SK-N-DZ (cell line): ENCODE measurements at regions not wholly inside any gene's neighbourhood (a gene's known extent, or its start where the extent isn't known, plus 50 kb on each side); places are given as distances from the start of the nearest gene placed in this dataset.
A peak's percentile ranks its signal among the peaks of the same experiment; 100 is the strongest.
"Not testable (repeated sequence)": the region's sequence is repeated elsewhere in the genome, so short reads cannot be mapped to it uniquely, and the experiment has no call there.

ENCODE experiments used
- DNase-seq: peaks from one replicate; pipeline ENCODE4 v3.0.0-alpha.2; 2015; ENCODE audit warnings: low spot score

DNA sequence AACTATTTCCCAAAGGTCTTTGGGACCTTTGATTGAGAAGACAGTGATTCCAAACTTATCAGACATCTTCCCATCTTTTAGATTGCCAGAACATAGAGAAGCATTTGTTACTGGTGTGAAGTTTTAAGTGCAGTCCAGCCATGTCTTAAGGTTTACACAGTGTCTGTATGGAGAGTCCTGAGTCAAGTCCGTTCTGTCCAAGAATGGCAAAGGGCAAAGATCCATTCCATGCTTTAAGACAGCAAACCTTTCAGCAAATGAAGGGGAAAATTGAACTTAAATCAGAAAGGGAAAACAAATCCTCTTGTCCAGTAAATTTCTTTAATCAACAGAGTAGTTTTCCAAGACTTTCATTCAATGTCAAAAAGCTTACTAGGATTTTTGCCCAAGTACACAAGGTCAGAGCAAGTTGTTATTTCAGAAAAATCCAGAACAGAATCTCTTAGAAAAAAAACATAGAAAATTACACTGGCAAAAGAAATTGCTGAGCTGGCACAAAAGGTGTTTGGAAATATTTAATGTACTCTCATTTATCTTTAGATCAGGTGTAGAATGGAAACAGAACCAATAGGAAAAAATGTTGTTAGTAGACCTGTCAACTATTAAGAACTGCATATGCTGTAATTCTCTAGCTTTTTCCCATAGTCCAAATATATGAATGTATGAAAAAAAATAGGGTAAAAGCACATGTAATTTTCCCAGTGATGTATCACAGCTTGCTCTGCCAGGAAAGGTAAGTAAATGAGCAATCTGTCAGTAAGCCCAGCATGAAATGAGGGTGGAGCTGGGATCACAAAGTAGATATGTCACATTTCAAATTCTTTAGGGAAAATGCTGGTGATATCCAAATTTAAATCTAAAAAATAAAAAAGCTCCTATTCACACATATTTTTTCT is 1099.9 kb downstream of the TUSC7 start:
- no peak for DNase-seq

DNA sequence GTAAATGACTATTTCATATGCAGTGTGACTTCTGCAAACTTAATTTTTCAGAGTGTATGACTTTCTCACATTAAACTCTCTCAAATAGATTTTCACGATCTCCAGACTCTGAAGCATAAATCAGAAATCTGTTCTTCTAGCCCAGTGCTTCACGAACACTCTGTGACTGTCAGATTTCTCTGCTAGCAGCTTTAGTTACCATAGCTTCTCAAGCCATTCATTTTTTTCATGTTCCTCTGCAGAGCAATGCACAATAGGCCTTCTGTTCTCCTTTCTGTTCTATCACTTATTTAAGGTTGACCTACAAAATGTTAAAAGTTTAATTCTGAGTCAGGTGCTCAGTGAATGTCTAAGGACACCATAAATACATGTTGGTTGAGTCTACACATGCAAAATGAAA is 1102.2 kb downstream of the TUSC7 start:
- no peak for DNase-seq

DNA sequence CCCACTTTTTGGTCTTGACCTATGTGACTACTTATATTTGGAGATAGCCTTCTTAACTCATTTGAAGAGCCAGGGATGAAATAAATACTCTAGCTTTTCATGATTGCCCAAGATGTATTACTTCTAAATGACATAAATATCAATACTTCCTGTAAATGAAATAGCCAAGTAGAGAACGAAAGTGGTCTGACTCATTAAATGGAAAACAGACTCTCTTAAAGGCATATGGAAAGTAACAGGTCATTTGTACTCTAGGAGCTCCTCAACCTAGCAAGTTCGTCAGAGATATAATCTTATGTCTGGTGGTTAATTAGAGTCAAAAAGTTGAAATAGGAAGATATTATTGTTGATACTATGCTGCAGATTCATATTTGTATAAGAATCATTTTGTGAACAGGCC is 1105.4 kb downstream of the TUSC7 start:
- no peak for DNase-seq

DNA sequence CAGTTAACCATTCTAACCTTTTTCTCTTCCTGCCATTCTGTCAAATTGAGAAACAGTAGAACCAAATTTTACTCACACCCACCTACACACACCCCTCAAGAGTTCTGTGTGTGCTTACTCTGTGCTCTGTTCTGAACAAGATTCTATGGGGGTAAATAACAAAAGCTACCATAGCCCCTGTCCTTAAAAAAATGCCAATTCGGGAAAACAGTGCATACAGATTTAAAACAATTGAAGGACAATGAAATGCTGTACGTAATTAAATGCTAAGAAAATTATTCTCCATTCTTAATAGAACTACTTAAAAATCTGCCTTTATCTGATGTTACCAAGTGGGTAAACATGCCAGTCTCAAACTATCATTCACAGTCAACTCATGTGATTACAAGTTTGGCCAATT is 1107.5 kb downstream of the TUSC7 start:
- no peak for DNase-seq

DNA sequence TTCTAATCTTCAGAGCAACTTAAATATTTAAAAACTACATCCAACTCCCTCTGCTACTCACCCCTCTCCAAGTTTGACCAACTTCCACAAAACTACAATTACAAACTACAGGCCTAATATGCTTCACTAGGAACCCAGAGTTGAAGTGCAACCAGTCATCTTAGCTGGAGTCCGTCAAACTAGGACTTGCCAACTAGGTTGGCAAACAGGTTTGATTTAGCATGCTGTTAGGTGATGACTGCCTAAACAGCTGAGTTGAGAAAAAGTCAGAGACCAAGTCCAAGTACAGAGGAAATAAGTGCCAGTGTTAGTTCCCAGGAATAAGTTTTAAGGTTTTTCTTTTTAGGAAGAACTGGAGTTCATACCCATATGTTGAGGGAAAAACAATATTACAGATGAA is 1109.0 kb downstream of the TUSC7 start:
- no peak for DNase-seq

DNA sequence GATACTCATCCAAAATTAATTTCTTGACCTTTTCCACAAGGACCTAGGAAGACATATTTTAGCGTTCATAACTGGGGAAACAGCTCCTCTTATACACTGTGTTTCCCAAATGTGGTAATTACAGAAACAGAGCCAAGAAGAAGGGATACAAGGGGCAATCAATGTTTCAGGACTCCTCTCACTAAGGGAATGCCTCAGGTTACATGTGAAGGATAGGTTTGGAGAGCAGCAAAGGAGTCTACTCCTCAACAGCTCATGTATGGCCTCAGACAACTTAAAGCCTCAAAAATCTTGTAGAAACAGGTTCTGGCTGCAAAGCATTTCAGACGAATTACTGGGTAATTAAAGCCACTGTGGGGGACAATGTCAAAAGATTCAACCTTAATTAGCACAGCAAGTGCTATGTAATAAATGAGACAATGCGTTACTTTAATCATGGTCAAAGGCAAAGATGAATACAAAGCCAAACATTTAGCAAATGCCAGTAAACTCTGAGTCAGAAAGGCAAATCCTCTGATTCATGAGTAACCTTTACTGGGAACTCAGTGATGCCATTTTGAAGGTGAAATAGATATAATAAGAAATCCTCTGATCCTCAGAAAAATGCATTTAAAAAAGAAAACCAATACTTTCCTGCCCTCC is 1111.2 kb downstream of the TUSC7 start:
- DNase-seq: no peak

DNA sequence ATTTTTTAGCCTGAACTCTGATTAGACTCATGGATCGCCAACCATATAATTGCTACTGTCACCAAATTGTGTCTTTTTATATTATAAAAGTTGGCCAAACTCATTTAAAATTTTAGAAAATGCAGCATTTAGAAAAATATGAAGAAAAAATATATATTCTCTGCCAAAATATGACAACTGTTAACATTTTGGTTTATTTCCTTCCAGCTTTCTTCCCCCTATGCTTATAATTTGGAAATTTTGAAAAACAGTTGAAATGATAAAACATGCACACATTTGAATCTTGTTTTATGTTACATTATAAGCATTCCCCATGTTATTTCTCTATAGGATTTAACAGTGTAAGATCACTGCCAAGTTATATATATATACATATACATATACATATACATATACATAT is 1112.8 kb downstream of the TUSC7 start:
- DNase-seq: no peak

DNA sequence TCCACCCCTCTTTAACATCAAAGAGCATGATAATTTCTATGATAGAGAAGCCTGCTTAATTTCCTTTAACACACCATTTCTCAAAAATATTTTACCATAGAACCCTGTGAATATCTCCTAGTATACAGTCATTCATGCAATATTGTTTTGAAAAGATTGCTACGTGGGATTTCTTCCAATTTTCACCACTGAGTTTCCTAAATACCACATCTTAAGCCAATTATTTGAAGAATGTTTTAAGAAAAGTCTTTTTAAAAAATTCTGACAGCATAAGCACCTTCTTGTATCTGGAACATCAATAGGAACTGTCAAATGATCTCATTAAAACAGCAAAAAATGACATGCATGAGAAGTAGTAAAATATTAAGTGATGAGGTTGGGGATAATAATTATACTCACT is 1126.7 kb downstream of the TUSC7 start:
- no peak for DNase-seq

DNA sequence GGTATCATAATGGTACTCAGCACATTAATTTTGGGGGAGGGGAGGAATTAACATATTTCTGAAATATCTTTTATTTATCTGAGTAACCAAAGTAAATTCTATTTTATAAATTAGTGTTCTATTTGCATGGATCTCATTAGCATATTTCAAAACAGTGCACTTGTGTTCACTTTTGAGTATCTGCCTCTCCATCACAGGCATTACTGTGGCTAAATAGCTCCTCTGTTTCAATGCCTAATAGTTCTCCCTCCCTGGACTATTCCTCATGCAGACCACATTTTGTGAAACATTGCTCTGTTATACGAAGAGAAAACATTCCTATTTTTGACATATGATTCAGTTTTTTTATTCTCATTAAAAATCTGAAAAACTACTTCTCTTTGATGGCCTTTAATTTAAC is 1127.8 kb downstream of the TUSC7 start:
- DNase-seq: no peak

DNA sequence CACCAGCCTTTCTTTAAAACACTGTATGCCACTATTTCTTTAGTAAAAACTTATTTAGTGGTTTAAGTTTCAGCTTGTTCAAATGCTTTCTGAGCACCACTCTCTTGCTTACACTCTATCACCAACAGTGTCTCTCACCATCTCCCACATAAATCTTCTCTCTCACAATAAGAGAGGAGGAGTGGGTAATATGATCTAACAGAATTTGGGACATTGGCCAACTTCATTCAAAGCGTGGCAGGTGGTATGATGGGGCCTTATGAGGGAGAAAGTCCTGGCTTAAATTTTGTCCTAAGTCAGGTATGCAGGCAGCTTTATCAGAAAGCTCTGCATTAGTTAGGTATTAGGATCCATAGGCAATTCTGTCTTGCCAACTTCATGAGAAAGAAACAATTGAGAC is 1132.5 kb downstream of the TUSC7 start:
- no peak for DNase-seq

DNA sequence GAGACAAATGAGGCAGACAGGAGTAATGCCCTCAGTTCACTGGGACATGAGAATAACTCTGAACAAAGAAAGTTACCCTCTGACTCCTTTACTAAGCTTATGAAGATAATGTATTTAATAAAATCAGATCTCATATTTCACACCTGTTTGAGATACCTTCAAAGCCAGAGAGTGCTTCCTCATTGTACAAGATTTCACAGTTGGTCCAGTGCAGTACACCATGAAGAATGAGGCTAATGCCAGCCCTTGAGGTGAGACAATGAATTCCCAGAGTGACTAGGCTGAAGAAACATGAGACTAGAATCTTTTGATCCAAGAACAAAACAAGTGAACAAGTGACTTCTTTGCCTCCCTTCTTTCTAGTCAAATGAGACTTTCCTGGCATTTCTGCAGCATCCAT is 1133.8 kb downstream of the TUSC7 start:
- DNase-seq: no peak

DNA sequence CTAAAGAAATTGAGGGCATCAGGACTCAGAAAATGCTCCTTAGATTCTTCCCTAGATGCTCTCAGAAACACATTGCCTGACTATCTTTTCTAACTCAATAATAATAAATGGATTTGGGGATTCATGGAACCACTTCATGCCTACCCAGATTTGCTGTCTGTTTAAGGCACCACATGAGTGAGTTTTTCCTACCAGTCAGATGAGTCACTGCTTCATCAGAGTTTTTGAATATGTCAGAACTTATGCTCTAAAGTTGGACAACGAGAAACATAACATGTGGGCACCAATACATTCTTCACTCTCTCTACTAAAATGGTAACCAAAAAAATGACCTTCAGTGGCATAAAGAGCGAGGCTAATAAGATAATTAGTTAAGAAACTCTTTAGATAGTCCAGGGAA is 1135.1 kb downstream of the TUSC7 start:
- peak; percentile 3 for DNase-seq

DNA sequence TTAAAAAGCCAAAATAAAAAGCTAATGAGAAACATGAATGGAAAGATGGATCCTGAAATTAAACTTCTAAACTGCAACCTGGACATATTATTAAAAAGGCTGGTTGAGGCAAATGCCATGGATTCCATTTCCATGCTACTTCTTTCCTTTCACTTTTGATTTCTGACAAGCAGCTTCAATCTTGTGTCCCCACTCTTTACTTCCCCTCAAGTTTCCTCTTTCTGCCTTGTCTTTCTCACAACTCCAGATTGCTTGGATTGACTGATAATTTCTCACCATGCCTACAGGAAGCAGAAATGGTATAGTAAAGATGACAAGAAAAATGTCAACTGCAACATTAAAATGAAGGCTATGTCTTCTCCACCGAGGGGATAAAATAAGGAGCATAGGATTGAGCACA is 1136.7 kb downstream of the TUSC7 start:
- no peak for DNase-seq

DNA sequence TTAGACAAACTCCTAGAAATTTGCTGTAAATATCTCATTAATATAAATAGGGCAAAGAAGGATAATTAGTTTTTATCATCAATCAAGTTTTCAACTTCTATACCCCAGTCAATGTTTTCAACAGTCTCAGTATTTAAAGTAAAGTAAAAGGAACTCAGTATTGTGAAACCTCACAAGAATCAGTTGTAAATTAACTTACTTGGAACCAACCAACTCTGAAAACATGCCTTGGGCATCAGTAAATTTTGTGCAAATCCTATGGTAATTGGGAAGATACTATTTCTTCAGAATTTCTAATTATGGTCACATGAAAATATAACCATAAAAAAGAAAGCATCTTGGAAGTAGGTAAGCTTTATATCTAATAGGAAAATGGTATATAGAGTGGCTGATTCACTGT is 1139.0 kb downstream of the TUSC7 start:
- DNase-seq: no peak

DNA sequence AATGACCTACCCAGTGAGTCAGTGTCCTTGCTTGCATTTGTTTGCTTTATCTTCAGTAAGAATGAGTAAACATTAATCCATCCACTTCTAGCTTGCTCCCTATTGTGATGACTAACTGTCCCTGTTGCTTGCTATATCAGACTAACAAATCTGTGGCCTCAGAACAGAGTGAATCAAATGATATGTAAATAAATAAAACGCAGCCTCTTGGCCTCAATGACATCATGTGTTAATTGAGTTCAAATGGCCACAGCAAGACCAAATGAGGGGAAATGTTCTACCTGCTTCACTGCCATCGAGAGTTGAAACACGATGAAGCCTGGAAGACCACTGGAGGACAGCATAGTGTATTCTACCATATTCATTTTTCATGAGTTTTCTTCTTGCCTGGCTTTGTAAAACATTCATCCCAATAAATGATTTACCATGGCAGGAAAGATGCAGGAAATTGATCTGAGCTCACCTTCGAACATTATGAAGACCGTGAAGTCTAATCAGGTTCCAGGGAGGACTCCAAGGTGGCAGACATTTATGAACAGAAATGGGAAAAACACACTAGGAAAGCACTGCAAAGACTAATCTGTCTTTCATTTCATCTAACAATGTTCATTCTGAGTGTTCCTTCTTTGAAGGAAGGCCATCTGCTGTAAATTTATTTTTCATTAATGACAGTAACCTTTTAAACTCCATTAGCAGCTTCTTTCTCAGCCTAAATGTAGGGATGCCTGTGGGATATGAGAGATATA is 1144.5 kb downstream of the TUSC7 start:
- DNase-seq: no peak

DNA sequence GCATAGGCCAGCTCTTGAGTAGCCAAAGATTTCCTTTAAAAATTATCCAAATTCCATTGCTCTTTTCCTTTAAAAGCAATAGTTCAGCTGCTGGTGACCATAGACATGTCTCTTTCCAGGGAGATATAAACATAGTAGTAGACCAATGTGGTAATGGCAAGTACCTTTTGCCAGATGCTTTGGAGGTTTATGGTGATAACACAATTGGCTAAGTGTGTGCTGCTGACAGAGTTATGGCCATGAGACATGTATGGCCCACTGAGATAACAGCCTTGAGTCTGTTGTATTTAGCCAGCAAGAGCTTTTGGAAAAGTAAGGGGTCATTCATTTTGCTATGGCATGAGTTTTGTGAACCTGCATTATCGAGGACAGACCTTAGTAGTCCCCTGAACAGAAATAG is 1146.8 kb downstream of the TUSC7 start:
- DNase-seq: no peak

DNA sequence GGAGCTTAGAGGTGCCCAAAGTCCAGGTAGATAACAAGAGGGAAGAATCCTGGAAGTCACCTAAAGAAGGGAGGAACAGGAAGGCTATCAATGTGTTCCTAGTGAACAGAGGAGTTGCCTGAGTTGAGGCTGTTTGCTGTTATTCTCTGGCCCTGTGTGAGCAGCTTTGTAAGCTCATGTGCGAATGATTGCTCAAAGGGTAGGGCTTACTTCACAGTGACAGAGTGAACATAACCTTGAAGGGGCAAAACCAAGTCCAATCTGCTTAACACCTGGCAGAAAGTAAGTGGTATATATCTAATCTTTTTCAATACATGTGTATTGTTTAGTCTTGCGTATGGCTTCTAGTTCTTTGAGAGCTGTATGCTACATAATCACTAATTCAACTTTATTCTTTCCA is 1153.6 kb downstream of the TUSC7 start:
- DNase-seq: no peak

DNA sequence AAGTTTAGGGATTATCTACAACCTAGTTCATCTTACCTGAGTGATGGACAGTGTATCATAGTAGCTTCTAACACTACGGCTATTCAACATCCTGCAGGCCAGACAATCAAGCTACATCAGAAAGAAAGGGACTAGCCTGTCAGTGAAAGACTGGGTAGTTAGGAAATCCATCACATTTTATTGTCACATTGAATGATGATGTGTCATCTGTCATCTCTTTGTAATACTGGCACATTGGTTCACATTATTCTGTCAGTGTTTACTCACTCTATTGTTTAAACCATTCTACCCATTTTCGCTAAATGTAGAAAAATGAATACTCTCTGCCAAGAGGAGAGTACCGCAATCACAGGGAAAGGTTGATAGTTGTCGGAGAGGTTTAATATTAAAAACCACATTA is 1155.8 kb downstream of the TUSC7 start:
- DNase-seq: no peak

DNA sequence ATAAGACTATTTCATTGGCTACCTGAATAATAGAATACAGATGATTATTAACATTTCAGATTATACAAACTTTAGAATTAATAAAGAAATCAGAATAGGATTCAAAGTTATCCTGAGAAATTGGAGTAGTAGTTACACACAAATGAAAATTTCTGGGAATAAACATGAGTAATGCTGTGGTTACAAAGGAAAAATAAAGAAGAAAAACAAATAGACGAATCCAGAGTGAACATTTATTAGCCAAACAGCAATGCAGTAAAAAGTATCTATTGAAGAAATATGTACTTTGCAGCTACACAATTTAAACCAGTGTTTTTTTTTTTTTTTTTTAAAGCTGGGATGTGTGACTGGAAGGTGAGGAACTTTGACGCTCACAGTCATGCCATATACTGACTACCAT is 1159.2 kb downstream of the TUSC7 start:
- no peak for DNase-seq

DNA sequence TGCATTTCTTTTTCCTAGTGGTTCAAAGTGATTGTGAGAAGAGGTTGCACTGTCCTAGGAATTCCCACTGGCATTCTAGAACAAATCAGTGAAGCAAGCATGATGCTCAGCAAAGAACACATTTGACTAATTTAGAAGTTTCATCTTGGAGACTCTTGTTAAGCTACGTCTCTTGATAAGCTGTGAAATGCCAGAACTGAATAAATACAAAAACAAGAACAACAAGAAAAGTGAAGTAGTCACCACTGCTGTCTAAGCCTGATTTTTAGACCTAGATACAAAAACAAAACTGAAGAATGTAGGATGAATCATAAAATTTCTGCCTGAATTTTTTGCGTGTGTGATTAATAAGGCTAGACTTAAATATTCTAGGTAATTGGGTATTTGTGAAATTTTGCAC is 1162.4 kb downstream of the TUSC7 start:
- DNase-seq: no peak

DNA sequence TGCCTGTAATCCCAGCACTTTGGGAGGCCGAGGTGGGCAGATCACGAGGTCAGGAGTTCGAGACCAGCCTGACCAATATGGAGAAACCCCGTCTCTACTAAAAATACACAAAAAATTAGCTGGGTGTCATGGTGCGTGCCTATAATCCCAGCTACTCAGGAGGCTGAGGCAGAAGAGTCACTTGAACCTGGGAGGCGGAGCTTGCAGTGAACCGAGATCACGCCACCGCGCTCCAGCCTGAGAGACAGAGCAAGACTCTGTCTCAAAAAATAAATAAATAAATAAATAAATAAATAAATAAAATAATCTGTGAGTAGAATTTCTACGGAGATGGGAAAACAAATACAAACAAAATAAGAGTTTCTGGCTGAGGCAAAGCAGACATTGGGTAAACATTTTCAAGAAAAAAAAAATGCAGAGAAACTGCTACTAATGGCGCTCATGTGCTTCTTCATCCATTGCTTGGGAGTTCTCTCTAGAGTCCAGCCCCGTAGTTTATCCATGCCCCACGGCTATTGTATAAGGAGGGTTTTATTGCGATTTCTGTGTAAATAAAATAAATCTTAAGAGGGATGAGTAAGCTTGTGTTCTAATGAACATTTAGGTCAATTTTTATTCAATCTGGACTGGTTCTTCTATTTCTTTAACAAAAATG is 1161.9 kb downstream of the IGSF11 start:
- DNase-seq: not testable (repeated sequence)

DNA sequence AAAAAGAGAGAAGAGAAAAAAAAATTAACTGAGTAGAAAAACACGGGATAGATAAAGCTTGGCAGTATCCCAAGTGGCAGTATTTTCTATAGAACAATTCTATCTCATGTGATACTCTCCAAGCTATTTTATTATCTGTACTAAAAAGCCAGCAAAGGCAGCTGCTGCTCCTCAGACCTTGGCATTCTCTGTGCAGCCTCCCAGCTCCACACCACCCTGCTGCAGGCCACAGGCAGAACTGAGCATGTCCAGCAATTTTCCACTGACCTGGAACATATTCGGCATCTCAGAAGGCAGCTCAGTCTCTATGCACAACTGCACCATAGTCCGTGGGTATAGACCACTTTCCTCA is 1161.4 kb downstream of the IGSF11 start:
- peak; percentile 12 for DNase-seq
